Thyroid gland (tissue), 4 donors: ENCODE measurements at regions not wholly inside any gene's neighbourhood (a gene's known extent, or its start where the extent isn't known, plus 50 kb on each side); places are given as distances from the start of the nearest gene placed in this dataset.
"Not testable (repeated sequence)": the region's sequence is repeated elsewhere in the genome, so short reads cannot be mapped to it uniquely, and the experiment has no call there.

Source experiments
- DNase-seq, 2 donors: peaks; one replicate each; pipeline ENCODE4 v3.0.0-alpha.2; 2019
- H3K27ac ChIP-seq, 3 donors: fragments of 200-600 bp; sonication (generic); 1 replicate in 2 of 3; 2 replicates in 1 of 3; pipeline ENCODE4 v1.5.1; 2016 to 2019; ENCODE audit warnings: mild to moderate bottlenecking in 1 of 3, moderate library complexity in 1 of 3
- H3K27me3 ChIP-seq: fragments of 200-600 bp; sonication (generic); one replicate; pipeline ENCODE4 v1.5.1; 2019
- H3K36me3 ChIP-seq, 2 donors: fragments of 200-600 bp; sonication (generic); one replicate each; pipeline ENCODE4 v1.5.1; 2016 to 2019
- H3K4me1 ChIP-seq, 2 donors: fragments of 200-600 bp; sonication (generic); one replicate each; pipeline ENCODE4 v1.5.1; 2017 to 2019
- H3K4me3 ChIP-seq, 3 donors: fragments of 200-600 bp; sonication (generic); replicated peaks in 1 of 3; 1 replicate in 2 of 3; 2 replicates in 1 of 3; pipeline ENCODE4 v1.5.1; 2016; ENCODE audit warnings: mild to moderate bottlenecking in 1 of 3
- H3K9me3 ChIP-seq: fragments of 200-600 bp; sonication (generic); one replicate; pipeline ENCODE4 v1.5.1; 2017
- CTCF ChIP-seq, 6 experiments: fragments of 200-600 bp in 3 of 6; fragments of 450-650 bp in 3 of 6; sonication (generic) in 3 of 6; IDR thresholded peaks; one replicate each; pipeline ENCODE4 v1.5.1; 2016 to 2019; ENCODE audit warnings: antibody characterized with exemption in 6 of 6, mild to moderate bottlenecking in 2 of 6, inconsistent platforms in 1 of 6, moderate library complexity in 1 of 6
- POLR2A ChIP-seq, 2 donors: fragments of 450-650 bp; IDR thresholded peaks; one replicate each; pipeline ENCODE4 v1.6.1; 2017; ENCODE audit warnings: antibody characterized with exemption in 2 of 2, mild to moderate bottlenecking in 2 of 2, moderate library complexity in 1 of 2
- WGBS, 2 donors: methylation state at CpG; one replicate each; pipeline ENCODE4 v1.1.5; 2017; 5-methylcytosine and 5-hydroxymethylcytosine counted together
- intact Hi-C: fragments of 100-400 bp; cut with DNase I; formaldehyde crosslinking; loops from one replicate; pipeline ENCODE4 v1.15.1; 2023

GRCh38 chr15:98083203-98083910, 122.9 kb downstream of the ARRDC4 start:
- Histone ChIP-seq H3K27ac (peak overlapping the region; percentile 0 to 49 (median 7)), H3K4me3 (no peak overlapping the region), H3K27me3 (no peaks in the 10 kb centered on the region), H3K4me1 (peaks cover 3 to 11% of the 10 kb centered on the region in 2 donors), H3K36me3 (no peaks in the 10 kb centered on the region), H3K9me3 (no peaks in the 10 kb centered on the region)
- 46 to 55% methylated on average over 9 to 14 of the region's 14 CpGs for WGBS, 2 donors
- intact Hi-C loops = loop anchor here (5.0 kb wide), 1 partner anchor 171 kb away; no protein-coding TSS in a partner anchor
- TF ChIP-seq POLR2A (IDR thresholded peaks at IDR 0.05) (no peak), CTCF (IDR thresholded peaks at IDR 0.05) (no peak)
- DNase-seq = peak; percentile 78 to 83

GRCh38 chr15:98085003-98085639, 124.6 kb downstream of the ARRDC4 start:
- 3 to 4% methylated on average over 2 of the region's 2 CpGs for WGBS, 2 donors
- peak; percentile 50 to 62 for DNase-seq
- no peaks in the 10 kb centered on the region for H3K27me3 ChIP-seq

GRCh38 chr15:98088307-98088945, 127.9 kb downstream of the ARRDC4 start:
- DNase-seq, H3K27me3 ChIP-seq, intact Hi-C loops, H3K27ac ChIP-seq, H3K9me3 ChIP-seq, H3K4me3 ChIP-seq, H3K4me1 ChIP-seq, H3K36me3 ChIP-seq: not testable (repeated sequence)
- 86 to 88% methylated on average over 25 to 26 of the region's 35 CpGs for WGBS, 2 donors

More at GRCh38 chr15:98085003-98085639, 124.6 kb downstream of the ARRDC4 start:
- H3K9me3 ChIP-seq = no peaks in the 10 kb centered on the region
- no peak overlapping the region for H3K4me3 ChIP-seq
- H3K27ac ChIP-seq = no peak overlapping the region
- no peaks in the 10 kb centered on the region for H3K36me3 ChIP-seq
- TF ChIP-seq CTCF (IDR thresholded peaks at IDR 0.05) = peak in 5 of 6 experiments; percentile 20 to 76 (median 59)
- no peak for TF ChIP-seq POLR2A (IDR thresholded peaks at IDR 0.05)
- intact Hi-C loops = no loop called here
- H3K4me1 ChIP-seq = peaks cover 3 to 11% of the 10 kb centered on the region in 2 donors

- H3K27me3 ChIP-seq, H3K27ac ChIP-seq, H3K4me1 ChIP-seq, H3K36me3 ChIP-seq, intact Hi-C loops, H3K9me3 ChIP-seq, DNase-seq, H3K4me3 ChIP-seq: not testable (repeated sequence)
- 83 to 96% methylated on average over 4 of the region's 9 CpGs for WGBS, 2 donors
These were observed 128.8 kb downstream of the ARRDC4 start for GRCh38 chr15:98089352-98089751.

GRCh38 chr15:98097986-98098385, 137.5 kb downstream of the ARRDC4 start:
- DNase-seq = not testable (repeated sequence)
- 63 to 79% methylated on average over 2 of the region's 2 CpGs for WGBS, 2 donors

GRCh38 chr15:98100606-98101005, 140.1 kb downstream of the ARRDC4 start:
- H3K4me3 ChIP-seq, H3K27ac ChIP-seq, intact Hi-C loops, H3K9me3 ChIP-seq, H3K36me3 ChIP-seq, H3K27me3 ChIP-seq, H3K4me1 ChIP-seq, DNase-seq: not testable (repeated sequence)
- 78 to 80% methylated on average over 6 of the region's 6 CpGs for whole genome bisulfite sequencing, 2 donors

More at GRCh38 chr15:98097986-98098385, 137.5 kb downstream of the ARRDC4 start:
- H3K27ac ChIP-seq, H3K4me1 ChIP-seq, H3K9me3 ChIP-seq, H3K36me3 ChIP-seq, H3K27me3 ChIP-seq, H3K4me3 ChIP-seq, intact Hi-C loops: not testable (repeated sequence)

GRCh38 chr15:98103570-98103969, 143.1 kb downstream of the ARRDC4 start:
- Histone ChIP-seq H3K4me3 (no peak overlapping the region), H3K36me3 (no peaks in the 10 kb centered on the region), H3K9me3 (no peaks in the 10 kb centered on the region), H3K27me3 (no peaks in the 10 kb centered on the region), H3K27ac (no peak overlapping the region), H3K4me1 (no peaks in the 10 kb centered on the region)
- WGBS, 2 donors = 92 to 93% methylated on average over 6 of the region's 6 CpGs
- DNase-seq = no peak
- no peak for TF ChIP-seq POLR2A (IDR thresholded peaks at IDR 0.05)
- no peak for TF ChIP-seq CTCF (IDR thresholded peaks at IDR 0.05)
- intact Hi-C loops = no loop called here

- H3K4me1 ChIP-seq, intact Hi-C loops, H3K9me3 ChIP-seq, H3K36me3 ChIP-seq, H3K27ac ChIP-seq, H3K4me3 ChIP-seq, H3K27me3 ChIP-seq, DNase-seq: not testable (repeated sequence)
- WGBS, 2 donors = 89 to 94% methylated on average over 44 to 46 of the region's 53 CpGs
These were observed 144.1 kb downstream of the ARRDC4 start for GRCh38 chr15:98104386-98105151.
